ENCODE measurements at regions not wholly inside any gene's neighbourhood (a gene's known extent, or its start where the extent isn't known, plus 50 kb on each side); places are given as distances from the start of the nearest gene placed in this dataset.

DNA sequence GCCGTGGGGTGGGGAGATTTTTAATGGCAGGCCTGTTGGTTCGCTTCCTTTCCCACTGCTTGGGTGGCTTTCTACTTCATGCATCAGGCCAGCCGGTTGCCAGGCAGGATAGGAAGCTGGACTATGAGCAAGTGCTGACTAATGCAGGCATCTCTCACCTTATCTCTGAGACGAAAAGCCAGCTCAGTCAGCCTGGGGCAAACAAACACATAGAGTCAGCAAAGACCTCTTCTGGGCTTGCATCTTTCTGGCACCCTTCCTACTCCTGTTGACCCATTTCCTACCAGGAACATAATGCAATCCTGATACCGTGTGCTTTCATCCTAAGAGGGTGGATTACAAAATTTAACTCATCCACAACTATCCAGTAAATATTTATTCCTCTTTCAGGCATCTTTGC lies 416.6 kb upstream of the MEX3C start:
- no peaks in the 10 kb centered on the region for H3K36me3 ChIP-seq
- DNase-seq (ENCODE audit: low spot score in 2 of 2): no peak
- WGBS, 2 donors: 60 to 68% methylated on average over 5 of the region's 5 CpGs
- no peaks in the 10 kb centered on the region for H3K9me3 ChIP-seq
- no peaks in the 10 kb centered on the region for H3K4me1 ChIP-seq
- H3K27me3 ChIP-seq: no peaks in the 10 kb centered on the region
- no peak overlapping the region for H3K27ac ChIP-seq
- TF ChIP-seq EP300 (IDR thresholded peaks at IDR 0.05) (no peak), POLR2A (IDR thresholded peaks at IDR 0.05) (no peak)
- TF ChIP-seq, protein P1, sequence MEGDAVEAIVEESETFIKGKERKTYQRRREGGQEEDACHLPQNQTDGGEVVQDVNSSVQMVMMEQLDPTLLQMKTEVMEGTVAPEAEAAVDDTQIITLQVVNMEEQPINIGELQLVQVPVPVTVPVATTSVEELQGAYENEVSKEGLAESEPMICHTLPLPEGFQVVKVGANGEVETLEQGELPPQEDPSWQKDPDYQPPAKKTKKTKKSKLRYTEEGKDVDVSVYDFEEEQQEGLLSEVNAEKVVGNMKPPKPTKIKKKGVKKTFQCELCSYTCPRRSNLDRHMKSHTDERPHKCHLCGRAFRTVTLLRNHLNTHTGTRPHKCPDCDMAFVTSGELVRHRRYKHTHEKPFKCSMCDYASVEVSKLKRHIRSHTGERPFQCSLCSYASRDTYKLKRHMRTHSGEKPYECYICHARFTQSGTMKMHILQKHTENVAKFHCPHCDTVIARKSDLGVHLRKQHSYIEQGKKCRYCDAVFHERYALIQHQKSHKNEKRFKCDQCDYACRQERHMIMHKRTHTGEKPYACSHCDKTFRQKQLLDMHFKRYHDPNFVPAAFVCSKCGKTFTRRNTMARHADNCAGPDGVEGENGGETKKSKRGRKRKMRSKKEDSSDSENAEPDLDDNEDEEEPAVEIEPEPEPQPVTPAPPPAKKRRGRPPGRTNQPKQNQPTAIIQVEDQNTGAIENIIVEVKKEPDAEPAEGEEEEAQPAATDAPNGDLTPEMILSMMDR (IDR thresholded peaks at IDR 0.05): no peak
- no peak overlapping the region for H3K4me3 ChIP-seq

DNA sequence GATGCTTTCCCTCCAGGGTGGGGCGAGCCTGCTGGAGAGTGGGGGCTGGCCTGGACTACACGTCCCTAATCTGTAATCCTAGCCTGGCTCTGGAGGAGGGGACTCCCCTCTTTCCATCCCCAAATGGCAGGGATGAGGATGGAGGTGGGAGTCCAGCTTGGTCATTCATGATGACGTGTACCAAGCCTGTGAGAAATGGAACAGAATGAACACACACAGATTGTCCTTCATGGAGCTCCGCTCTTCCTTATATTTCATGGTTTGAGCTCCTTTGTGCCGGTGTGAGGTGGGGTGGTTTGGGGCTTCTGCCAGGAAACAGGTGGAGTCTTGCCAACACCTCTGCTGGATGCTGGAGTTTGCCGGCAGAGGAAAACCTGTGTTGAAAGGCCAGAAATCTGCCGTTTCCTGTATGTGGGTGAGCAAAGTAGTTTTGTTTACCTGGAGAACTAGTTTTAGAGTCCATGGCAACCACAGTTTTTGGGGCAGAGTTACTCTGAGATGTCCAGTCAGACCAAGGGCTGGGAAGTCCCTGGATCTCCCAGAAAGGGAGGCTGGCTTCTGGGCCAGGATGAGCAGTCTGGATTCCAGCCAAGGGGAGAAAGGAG lies 417.6 kb upstream of the MEX3C start:
- TF ChIP-seq EP300 (IDR thresholded peaks at IDR 0.05) (no peak), POLR2A (IDR thresholded peaks at IDR 0.05) (no peak)
- TF ChIP-seq, protein P1 (IDR thresholded peaks at IDR 0.05): no peak
- no peaks in the 10 kb centered on the region for H3K36me3 ChIP-seq
- no peak overlapping the region for H3K27ac ChIP-seq
- no peaks in the 10 kb centered on the region for H3K27me3 ChIP-seq
- DNase-seq (ENCODE audit: low spot score in 2 of 2): no peak
- no peak overlapping the region for H3K4me3 ChIP-seq
- 55 to 63% methylated on average over 7 of the region's 7 CpGs for WGBS, 2 donors
- no peaks in the 10 kb centered on the region for H3K9me3 ChIP-seq
- H3K4me1 ChIP-seq: no peaks in the 10 kb centered on the region

DNA sequence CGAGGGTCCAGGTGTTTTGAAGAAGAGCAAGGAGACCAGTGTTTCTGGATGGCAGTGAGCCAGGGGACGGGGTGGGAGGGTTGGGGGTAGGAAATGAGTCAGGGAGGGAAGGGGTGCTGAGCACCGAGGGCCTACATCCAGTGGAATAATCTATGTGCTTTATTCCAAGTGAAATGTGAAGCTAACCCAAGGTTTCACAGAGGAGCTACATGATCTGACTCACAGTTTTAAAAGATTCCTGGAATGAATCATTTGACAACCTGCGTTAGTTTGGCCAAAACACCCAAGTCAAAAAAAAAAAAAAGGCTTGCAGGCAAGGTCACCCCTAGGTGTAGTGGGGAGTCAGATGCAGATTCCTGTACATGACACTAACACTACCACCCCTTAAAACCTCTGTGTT lies 419.7 kb upstream of the MEX3C start:
- no peak for TF ChIP-seq EP300 (IDR thresholded peaks at IDR 0.05)
- no peak for TF ChIP-seq POLR2A (IDR thresholded peaks at IDR 0.05)
- TF ChIP-seq, protein P1 (IDR thresholded peaks at IDR 0.05): no peak
- Histone ChIP-seq H3K4me1 (peaks cover 0 to 4% (median 0%) of the 10 kb centered on the region in 4 donors), H3K27me3 (no peaks in the 10 kb centered on the region), H3K27ac (no peak overlapping the region), H3K4me3 (no peak overlapping the region), H3K9me3 (no peaks in the 10 kb centered on the region), H3K36me3 (no peaks in the 10 kb centered on the region)
- no peak for DNase-seq (ENCODE audit: low spot score in 2 of 2)
- 46 to 62% methylated on average over 4 of the region's 4 CpGs for WGBS, 2 donors

DNA sequence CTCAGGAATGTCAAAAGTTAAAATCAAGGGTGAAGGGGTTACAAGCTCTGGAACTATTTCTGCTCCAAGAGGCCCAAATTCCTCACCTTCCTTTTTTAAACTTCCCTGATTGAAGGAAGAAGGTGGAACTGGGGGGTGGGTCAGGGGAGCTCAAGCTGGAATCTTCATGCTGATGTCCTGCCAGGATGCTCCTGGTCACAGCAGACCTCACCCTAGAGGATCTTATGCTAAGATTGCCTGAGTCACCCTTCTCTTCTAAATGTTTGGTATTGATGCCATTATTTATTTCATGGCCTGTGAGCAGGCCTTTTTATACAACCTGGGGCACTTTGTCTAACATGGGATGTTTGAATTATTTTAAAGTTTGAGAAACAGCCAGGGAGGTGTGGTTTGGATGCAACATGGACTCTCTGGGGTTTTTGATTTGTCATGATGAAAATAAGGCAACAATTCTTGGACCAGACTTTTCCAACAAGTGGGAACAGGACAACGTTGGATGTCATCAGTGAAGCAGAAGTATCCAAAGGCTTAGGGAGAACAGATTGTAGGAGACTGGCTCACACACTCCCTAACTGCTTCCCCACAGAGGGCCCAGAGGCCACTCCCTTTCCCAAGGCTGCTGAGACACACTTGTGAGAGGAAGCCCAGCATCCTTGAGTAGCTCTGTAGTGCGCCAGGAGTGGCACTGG lies 420.2 kb upstream of the MEX3C start:
- 70 to 77% methylated on average over 2 of the region's 2 CpGs for WGBS, 2 donors
- Histone ChIP-seq H3K27me3 (no peaks in the 10 kb centered on the region), H3K4me1 (peaks cover 0 to 4% (median 0%) of the 10 kb centered on the region in 4 donors), H3K4me3 (no peak overlapping the region), H3K36me3 (no peaks in the 10 kb centered on the region), H3K9me3 (no peaks in the 10 kb centered on the region), H3K27ac (no peak overlapping the region)
- no peak for DNase-seq (ENCODE audit: low spot score in 2 of 2)
- no peak for TF ChIP-seq EP300 (IDR thresholded peaks at IDR 0.05)
- TF ChIP-seq, protein P1 (IDR thresholded peaks at IDR 0.05): no peak
- TF ChIP-seq POLR2A (IDR thresholded peaks at IDR 0.05): no peak

DNA sequence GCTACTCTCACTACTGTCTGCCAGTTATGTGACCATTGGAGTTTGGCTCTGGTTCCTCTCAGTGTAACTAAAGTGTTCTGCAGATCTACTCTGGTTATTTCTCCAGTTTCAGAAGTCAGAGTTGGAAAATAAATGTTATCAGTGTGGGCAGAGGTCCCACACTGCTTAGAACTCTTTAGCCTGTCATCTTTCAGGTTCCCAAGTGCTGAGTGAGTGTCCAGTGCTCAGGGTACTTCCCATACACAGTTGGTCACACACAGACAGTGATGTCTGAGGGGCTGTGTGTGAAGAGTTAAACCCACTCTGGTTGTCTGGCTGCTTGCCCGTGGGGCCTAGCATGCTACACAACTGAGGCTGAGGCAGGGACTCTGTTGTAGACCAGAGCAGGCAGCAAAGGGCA lies 421.8 kb upstream of the MEX3C start:
- Histone ChIP-seq H3K4me3 (no peak overlapping the region), H3K36me3 (no peaks in the 10 kb centered on the region), H3K27me3 (no peaks in the 10 kb centered on the region), H3K27ac (no peak overlapping the region), H3K4me1 (peaks cover 0 to 4% (median 0%) of the 10 kb centered on the region in 4 donors), H3K9me3 (no peaks in the 10 kb centered on the region)
- TF ChIP-seq EP300 (IDR thresholded peaks at IDR 0.05) (no peak), POLR2A (IDR thresholded peaks at IDR 0.05) (no peak)
- TF ChIP-seq, protein P1 (IDR thresholded peaks at IDR 0.05): no peak
- WGBS, 2 donors: 17 to 40% methylated on average over 1 of the region's 1 CpG
- no peak for DNase-seq (ENCODE audit: low spot score in 2 of 2)
